GM21423 (cell line): ENCODE measurements at regions not wholly inside any gene's neighbourhood (a gene's known extent, or its start where the extent isn't known, plus 50 kb on each side); places are given as distances from the start of the nearest gene placed in this dataset.

Experiments
- ATAC-seq: cut with Tn5 transposase; IDR thresholded peaks from one replicate; pipeline ENCODE4 v1.9.1; 2021; ENCODE audit warnings: mild to moderate bottlenecking, moderate library complexity; ENCODE audit not compliant: unreplicated experiment

- no peak for ATAC-seq
These were observed 278.4 kb upstream of the FAM98A start for GRCh38 chr2:33877348-33878016.

GRCh38 chr2:33873076-33873605 lies 274.0 kb upstream of the FAM98A start:
- ATAC-seq: no peak

- ATAC-seq: peak; percentile 63
These were observed 260.8 kb upstream of the FAM98A start for GRCh38 chr2:33859811-33860461.

- no peak for ATAC-seq
These were observed 260.1 kb upstream of the FAM98A start for GRCh38 chr2:33859176-33859575.

- no peak for ATAC-seq
These were observed 249.4 kb upstream of the FAM98A start for GRCh38 chr2:33848486-33848885.

GRCh38 chr2:33839791-33840190 lies 240.7 kb upstream of the FAM98A start:
- ATAC-seq: no peak

- ATAC-seq: no peak
These were observed 237.5 kb upstream of the FAM98A start for GRCh38 chr2:33836628-33837027.

GRCh38 chr2:33835911-33836310 lies 236.8 kb upstream of the FAM98A start:
- no peak for ATAC-seq

- no peak for ATAC-seq
These were observed 223.9 kb upstream of the FAM98A start for GRCh38 chr2:33822964-33823363.

GRCh38 chr2:33812707-33813106 lies 213.6 kb upstream of the FAM98A start:
- ATAC-seq: no peak

GRCh38 chr2:33810046-33810835 lies 211.1 kb upstream of the FAM98A start:
- ATAC-seq: no peak

- no peak for ATAC-seq
These were observed 206.9 kb upstream of the FAM98A start for GRCh38 chr2:33806041-33806440.

- ATAC-seq: no peak
These were observed 205.1 kb upstream of the FAM98A start for GRCh38 chr2:33804155-33804554.

GRCh38 chr2:33796511-33796910 lies 197.4 kb upstream of the FAM98A start:
- ATAC-seq: no peak

- ATAC-seq: no peak
These were observed 192.5 kb upstream of the FAM98A start for GRCh38 chr2:33791625-33792024.

GRCh38 chr2:33788044-33788443 lies 188.9 kb upstream of the FAM98A start:
- no peak for ATAC-seq

GRCh38 chr2:33786881-33787280 lies 187.8 kb upstream of the FAM98A start:
- ATAC-seq: no peak

GRCh38 chr2:33785201-33786106 lies 186.4 kb upstream of the FAM98A start:
- peak; percentile 90 for ATAC-seq

GRCh38 chr2:33784488-33784887 lies 185.4 kb upstream of the FAM98A start:
- no peak for ATAC-seq

- no peak for ATAC-seq
These were observed 183.5 kb upstream of the FAM98A start for GRCh38 chr2:33782395-33783230.
